ENCODE measurements at regions not wholly inside any gene's neighbourhood (a gene's known extent, or its start where the extent isn't known, plus 50 kb on each side); places are given as distances from the start of the nearest gene placed in this dataset.
"Not testable (repeated sequence)": the region's sequence is repeated elsewhere in the genome, so short reads cannot be mapped to it uniquely, and the experiment has no call there.

DNA sequence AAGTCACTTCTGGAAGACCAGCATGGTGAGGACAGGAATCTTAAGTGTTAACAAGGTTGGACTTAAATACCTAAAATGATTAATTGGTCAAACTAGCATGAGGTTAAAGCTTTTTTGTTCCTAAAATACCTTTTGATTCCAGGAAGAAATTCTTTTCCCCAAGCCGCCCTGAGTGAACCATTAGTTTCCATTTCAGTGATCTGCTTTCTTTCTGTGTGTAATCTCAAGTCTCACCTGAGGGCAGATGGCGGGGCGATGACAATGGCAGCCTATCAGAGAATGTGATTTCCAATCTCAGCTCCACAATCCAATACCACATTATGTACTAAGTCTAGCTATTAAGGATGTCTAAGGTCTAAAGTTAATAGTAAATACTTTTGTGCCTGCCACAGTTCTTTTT lies 390.9 kb upstream of the SGCG start:
- DNase-seq = no peak

DNA sequence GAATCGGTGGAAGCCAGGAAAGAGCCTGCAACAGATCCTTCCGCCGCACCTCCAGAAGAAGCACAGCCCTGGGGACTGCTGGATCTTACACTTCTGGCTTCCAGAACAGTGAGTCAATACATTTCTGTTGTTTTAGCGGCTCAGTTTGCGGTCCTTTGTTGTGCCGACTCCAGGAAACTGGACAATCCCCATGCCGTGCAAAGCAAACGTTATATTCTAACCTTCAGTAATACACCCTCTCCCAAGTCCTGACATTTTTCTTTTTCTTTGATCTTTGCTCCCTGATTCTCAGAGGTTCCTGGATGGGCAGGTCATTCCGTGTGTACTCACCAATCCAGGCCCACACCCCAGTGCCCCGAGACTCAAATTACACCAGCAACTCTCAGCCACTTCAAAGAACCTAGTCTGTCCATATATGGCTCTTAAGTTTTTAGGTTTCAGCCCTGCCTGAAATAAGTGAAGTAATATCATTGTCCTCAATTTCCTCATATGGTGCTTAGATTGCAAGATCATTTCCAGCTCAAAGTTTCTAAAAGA lies 387.1 kb upstream of the SGCG start:
- DNase-seq = no peak

DNA sequence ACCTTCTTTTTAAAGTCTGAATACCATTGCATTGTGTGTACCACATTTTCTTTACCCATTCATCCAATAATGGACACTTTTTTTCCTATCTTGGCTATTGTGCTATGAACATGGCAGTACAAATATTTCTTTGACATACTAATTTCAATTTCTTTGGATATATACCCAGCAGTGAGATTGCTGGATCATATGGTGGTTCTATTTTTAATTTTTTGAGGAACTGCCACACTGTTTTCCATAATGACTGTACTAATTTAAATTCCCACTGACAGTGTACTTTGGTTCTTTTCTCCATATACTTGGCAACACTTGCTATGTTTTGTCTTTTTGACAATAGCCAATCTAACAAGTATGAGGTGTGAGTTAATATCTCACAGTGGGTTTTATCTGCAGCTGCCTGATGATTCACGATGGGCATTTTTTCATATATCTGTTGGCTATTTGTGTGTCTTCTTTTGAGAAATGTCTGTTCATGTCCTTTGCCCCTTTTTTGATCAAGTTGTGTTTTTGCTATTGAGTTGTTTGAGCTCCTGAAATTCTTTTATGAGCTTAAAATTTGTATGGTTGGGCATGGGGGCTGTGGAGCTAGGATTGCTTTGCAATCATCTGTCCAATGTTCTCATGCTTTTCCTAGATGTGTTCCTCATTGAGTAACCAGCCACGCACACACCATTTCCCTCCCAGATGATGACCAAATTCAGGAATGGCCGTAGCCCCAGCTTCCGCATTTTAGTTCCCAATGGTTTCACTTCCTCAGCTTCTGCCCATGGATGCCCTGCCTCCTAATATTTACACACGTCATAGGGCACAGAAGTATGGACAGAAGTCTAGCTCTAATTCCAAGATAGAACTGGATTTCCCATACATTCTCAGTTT lies 380.0 kb upstream of the SGCG start:
- no peak for DNase-seq

DNA sequence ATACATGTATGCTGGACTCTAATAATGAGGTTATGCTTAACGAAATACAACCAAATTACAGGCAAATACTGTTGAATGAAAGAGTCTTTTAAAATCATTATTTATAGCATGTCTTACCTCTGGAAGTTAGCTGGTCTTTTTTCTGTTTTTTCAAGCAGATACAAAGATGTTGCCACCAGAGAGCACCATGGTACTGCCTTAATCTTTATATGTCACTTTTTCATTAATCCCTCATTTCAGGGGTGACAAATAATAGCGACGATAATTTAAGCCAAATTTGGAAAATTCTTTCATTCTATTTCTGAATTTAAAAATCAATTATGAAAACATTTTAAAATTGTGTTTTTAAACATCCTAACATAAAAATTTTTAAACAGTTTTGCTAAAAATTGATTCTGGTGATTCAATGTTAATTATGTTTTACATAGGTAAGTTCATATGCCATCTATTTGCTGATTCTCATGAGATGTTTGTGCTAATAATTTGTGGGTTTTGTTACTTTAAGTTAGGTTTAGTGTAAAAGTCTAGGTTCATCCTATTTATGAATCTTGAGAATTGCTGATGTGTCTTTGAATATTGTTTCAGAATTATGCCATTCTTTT lies 379.3 kb upstream of the SGCG start:
- no peak for DNase-seq

DNA sequence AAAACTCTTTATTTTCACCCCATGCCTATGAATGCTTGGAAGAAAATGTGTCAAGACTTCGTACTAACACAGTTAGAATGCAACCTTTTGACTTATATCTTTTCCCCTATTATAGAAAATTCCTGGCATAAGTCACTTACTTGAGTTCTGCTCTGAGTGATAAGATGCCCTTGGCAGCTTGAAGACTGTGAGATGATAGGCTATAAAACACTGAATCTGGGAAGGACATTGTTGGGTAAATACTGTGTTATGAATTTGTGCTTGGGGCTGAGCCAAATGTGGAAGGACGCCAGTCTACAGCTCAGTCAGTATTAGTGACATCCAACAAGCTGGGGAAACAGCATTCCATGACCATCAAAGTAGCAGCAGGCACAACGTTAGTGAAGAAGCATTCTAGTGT lies 368.0 kb upstream of the SGCG start:
- DNase-seq = no peak

DNA sequence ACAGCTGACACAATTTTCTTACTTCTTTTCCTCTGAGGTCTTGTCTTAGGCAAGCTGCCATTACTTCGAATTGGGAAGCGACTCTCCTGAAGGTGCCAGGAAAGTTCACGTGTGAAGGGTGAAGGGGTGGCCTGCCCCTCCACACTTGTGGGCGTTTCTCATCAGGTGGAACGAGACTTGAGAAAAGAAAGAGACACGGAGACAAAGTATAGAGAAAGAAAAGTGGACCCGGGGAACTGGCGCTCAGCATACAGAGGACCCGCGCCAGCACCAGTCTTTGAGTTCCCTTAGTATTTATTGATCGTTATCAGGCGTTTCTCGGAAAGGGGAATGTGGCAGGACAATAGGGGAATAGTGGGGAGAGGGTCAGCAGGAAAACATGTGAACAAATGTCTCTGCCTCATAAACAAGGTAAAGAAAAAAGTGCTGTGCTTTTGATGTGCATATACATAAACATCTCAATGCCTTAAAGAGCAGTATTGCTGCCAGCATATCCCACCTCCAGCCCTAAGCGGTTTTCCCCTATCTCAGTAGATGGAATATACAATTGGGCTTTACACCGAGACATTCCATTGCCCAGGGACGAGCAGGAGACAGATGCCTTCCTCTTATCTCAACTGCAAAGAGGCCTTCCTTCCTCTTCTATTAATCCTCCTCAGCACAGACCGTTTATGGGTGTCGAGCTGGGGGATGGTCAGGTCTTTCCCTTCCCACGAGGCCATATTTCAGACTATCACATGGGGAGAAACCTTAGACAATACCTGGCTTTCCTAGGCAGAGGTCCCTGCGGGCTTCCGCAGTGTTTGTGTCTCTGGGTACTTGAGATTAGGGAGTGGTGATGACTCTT lies 367.0 kb upstream of the SGCG start:
- peak in 1 of 2 experiments; percentile 23 for DNase-seq

DNA sequence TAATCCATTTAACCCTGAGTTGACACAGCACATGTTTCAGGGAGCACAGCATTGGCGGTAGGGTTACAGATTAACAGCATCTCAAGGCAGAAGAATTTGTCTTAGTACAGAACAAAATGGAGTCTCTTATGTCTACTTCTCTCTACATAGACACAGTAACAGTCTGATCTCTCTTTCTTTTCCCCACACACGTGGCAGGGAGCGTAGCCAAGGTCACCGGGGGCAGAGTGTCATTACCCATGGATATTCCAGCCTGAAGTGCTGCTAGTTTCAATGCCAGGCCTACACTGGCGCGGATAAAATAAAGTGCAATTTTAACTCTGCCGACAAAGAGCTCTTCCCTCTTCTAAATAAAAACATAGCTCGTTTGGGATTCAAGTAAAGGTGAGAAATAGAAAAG lies 366.3 kb upstream of the SGCG start:
- DNase-seq = not testable (repeated sequence)

DNA sequence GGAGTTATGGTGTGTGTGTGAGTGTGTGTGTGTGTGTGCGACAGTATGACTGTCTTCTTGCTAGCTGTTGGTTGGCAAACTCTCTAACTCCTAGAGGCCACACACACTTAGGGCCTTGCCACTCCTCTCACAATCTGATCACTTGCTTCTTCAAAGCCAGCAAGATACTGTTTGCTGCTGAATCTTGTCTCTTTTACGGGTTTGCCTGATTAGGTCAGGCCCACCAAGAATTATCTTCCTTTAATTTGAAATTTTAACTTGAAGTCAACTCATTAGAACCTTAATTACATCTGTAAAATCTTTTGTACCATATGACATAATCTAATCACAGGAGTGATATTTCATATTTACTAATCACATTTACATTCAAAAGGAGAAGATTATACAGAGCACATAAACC lies 359.2 kb upstream of the SGCG start:
- DNase-seq = no peak

DNA sequence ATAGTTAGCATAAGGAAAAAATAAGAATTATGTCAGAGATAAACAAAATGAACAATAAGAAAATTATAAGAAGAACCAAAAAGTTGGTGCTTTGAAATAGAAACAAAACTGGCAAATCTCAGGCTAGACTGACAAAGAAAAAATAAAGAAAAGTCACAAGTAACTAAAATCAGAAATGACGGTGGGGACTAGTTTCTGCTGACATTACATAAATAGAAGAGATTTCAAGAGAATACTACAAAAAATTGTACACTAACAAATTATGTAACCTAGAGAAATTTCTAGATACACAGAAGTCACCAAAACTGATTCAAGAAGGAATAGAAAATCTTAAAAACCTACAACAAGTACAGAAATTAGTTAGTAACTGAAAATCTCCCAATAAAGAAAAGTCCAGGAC lies 355.6 kb upstream of the SGCG start:
- no peak for DNase-seq

DNA sequence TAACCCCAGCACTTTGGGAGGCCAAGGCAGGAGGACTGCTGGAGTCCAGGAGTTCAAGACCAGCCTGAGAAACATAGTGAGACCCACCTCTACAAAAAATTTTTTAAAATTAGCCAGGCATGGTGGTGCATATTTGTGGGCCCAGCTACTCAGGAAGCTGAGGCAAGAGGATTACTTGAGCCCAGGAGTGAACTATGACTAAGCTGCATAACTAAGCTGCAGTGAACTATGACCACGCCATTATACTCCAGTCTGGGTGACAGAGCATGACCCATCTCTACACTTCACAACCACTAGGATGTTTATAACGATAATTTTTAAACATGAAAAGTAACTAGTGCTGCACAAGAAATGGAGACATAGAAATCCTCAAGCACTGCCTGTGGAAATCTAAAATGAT lies 352.7 kb upstream of the SGCG start:
- no peak for DNase-seq

DNA sequence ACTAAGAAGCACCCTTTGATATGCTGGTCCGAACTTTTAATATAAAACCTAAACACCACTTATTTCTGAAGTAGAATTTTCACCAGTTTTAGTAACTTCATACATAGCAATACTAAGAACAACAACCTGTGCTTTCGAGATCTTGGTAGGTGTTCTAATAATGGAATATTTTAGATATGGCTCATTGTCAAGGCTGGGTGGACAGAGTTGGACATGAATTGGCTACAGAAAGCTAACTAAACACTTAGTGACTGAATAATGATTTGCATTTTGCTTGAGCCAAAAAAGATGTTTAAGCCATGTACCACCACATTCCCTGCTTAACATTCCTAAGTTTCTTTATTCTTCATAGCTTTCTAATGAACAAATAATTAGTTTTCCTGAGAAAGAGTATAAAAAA lies 344.3 kb upstream of the SGCG start:
- no peak for DNase-seq

DNA sequence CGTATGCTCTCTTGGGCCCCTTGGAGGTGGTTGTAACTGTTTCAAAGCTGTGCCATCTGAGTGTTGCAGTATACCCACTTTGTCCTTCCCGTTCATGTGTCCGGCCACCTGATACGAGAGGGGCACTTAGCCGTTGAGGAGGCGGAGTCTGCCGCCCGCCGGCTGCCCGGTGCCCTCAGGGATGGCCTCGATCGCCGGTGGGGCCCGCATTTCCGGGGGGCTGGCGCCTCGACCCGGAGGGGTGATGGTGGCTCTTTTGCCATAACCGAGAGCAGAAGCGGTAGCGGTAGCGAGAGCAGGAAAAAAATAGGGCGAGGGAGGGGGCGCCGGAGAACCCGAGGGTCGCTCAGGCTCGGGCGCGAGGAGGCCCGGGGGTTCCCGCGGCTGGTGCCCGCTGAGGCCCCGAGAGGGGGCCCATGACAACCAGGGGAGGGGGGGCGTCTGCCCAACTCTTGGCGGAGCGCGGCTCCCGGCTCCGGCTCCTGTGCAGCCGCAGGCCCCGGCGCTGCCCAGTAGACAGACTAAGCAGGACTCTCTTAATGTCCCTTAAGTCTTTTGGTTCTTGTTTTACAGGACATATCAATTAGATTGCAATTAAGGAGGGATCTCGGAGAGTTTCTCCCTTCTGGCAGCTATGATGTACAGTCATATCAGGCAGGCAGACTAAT lies 342.7 kb upstream of the SGCG start:
- DNase-seq = no peak

DNA sequence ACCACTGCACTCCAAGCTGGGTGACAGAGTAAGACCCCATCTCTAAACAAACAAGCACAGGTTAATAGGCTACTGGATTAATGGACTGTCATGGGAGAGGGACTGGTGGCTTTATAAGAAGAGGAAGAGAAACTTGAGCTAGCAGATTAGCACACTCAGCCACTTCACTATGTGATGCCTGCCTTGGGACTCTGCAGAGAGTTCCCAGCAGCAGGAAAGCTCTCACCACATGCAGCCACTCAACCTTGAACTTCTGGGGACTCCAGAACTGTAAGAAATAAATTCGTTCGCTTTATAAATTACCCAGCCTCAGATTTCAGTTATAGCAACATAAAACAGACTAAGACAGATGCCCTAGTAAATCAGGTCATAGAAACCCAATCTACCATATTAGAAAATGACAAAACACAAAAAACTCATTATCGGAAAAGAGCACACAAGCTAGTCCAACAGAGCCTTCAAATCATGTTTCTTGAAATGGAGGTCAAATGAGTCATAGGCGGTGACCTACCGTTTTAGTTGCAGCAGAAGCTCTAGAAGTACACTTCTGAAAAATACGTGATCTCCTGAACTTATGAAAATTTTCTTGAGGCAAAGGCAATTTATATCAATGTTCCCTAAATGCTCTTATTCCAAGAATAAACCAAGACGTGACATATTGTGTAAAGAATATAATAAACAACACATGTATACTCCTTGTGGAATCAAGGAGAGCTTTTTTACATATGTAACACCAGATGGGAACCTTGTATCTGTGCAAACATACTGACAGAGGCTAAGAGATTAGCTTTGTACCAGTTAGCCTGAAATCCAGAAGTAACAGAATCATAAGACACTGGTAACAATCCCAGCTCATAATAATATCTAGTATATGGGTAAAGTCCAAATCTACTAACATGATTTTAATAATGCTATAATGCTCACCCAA lies 340.9 kb upstream of the SGCG start:
- DNase-seq = peak in 1 of 2 experiments; percentile 10

DNA sequence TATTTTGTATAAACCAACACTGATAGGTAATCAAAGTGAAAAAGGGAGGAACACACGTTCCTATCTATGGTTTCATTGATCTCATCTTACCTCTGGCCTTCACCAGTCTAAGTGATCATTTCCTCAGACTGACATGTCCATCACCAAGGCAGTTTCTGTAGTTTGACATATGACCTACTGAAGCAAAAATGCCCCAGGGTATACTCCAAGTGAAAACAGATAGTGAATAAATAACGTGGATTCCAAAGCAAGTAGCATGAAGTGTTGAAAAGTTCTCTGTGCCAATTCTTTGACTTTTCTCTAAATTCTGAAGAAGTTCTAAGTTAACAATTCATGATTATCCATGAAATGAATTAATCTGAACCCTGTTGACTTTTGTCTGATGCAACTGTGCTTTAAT lies 334.2 kb upstream of the SGCG start:
- DNase-seq = no peak

DNA sequence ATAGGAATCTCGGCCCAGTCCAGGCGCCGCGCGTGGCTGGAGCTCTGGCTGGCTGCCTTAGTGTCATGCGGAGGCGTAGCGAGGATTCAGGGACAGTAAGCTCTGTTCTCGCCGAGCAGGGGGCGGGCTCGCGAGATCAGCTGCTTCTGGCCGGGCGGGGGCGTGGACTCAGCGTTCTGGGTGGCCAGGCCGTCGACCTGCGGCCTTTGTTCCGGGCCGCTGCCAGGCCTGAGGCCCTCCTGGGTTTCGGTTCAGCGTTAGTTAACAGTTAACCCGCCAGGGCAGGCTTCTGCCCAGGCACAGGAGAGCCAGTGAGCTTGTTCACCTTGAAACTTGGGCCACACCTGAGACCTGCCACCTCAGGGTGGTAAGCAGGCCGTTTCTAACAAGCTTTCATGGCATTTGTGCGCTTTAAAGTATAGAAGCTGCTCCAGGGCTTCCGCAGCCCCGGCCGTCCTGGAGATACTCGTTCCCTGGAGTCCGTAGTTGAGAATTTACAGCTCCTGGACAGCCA lies 332.2 kb upstream of the SGCG start:
- no peak for DNase-seq

DNA sequence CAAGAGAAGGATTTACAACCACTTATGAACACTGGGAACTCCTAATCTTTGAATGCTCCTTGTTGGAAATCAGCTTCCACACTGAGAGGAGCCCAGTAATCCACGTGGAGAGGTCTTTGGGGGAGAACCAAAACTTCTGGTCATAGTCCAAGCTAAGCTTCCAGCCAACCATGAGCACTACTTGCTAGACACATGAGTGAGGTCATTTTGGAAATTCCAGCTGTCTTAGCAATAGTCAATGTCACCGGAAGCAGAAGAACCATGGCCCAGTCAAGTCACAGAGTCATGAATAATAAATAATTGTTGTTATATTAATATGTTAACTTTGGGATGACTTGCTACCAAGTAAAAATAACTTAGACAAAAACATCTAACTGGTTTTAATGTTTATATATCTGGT lies 324.9 kb upstream of the SGCG start:
- DNase-seq = no peak

DNA sequence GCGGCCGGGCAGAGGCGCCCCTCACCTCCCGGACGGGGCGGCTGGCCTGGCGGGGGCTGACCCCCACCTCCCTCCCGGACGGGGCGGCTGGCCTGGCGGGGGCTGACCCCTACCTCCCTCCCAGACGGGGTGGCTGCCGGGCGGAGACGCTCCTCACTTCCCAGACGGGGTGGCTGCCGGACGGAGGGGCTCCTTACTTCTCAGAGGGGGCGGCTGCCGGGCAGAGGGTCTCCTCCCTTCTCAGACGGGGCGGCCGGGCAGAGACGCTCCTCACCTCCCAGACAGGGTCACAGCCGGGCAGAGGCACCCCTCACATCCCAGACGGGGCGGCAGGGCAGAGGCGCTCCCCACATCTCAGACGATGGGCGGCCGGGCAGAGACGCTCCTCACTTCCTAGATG lies 321.8 kb upstream of the SGCG start:
- not testable (repeated sequence) for DNase-seq

DNA sequence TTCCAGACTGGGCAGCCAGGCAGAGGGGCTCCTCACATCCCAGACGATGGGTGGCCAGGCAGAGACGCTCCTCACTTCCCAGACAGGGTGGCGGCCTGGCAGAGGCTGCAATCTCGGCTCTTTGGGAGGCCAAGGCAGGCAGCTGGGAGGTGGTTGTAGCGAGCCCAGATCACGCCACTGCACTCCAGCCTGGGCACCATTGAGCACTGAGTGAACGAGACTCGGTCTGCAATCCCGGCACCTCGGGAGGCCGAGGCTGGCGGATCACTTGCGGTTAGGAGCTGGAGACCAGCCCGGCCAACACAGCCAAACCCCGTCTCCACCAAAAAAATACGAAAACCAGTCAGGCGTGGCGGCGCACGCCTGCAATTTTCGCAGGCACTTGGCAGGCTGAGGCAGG lies 321.4 kb upstream of the SGCG start:
- not testable (repeated sequence) for DNase-seq

DNA sequence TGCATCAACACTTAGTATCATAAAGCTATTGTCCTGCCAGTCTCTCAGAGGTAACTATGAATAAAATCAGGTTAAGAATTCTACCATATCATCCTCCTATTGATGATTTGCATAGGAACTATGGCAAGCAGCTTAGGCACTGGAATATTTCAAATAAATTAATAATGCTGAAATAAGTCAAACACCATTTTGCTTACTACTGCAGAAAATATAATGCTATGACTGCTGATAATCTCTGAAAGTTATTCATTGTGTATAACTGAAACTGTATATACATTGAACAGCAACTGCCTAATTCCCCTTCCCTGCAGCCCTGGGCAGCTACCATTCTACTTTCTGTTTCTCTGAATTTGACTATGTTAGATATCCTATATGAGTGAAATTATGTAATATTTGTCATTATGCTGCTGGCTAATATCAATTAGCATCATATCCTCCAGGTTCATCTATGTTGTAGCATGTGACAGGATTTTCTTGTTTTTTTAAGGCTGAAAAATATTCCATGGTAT lies 318.8 kb upstream of the SGCG start:
- no peak for DNase-seq

DNA sequence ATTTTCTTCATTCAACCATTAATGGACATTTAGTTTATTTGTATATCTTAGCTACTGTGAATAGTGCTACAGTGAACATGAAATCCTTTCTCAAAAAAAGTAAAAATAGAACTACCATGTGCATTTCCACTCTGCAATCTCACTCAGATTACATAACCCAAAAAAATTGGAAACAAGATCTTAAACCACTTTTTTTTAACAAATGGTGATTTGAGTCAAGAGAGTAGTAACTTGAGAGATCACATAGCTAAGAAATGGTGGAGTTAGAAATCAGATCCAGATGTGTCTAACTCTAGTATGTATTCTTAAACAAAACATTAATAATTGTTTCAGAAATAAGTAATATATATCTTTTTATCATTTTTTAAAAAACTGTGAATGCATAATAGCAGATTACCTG lies 318.3 kb upstream of the SGCG start:
- no peak for DNase-seq

DNA sequence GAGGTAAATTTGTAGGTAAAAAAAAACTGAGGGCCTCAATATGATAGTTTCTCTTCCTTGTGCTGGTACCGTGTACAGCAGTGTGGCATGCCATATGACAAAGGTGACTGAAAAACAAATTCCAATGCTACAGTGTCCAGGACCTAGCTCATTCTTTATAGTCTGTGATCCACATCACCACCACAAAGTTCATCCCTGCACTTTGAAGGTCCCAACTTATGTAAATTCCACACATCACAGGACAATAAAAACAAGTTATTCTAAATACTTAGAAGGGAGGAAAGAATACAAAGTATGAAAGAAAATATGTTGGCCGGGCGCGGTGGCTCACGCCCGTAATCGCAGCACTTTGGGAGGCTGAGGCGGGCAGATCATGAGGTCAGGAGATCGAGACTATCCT lies 314.6 kb upstream of the SGCG start:
- DNase-seq = no peak
